ENCODE measurements at regions not wholly inside any gene's neighbourhood (a gene's known extent, or its start where the extent isn't known, plus 50 kb on each side); places are given as distances from the start of the nearest gene placed in this dataset.
"Not testable (repeated sequence)": the region's sequence is repeated elsewhere in the genome, so short reads cannot be mapped to it uniquely, and the experiment has no call there.

DNA sequence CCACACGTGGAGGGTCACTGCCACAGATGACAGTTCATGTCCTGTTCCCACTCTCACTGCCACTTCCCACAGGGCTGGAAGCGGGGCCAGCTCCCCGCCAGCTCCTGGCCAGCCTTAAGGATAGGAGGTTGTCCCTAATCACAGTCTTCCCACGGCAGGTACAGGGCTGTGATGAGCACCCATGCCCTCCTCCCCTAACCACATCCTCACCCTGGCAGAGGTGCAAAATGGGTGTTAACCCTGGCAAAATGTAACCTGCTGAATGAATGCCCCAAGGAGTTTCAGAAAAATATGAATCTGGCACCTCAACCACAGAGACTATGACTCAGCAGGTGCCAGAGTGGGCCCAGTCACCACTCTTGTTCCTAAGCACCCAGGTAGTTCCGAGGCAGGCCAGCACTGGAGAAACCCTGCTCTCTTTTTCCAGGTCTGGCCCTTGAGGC, 185.1 kb upstream of the TPM1 start:
- no peak for DNase-seq (ENCODE audit: low read depth)

DNA sequence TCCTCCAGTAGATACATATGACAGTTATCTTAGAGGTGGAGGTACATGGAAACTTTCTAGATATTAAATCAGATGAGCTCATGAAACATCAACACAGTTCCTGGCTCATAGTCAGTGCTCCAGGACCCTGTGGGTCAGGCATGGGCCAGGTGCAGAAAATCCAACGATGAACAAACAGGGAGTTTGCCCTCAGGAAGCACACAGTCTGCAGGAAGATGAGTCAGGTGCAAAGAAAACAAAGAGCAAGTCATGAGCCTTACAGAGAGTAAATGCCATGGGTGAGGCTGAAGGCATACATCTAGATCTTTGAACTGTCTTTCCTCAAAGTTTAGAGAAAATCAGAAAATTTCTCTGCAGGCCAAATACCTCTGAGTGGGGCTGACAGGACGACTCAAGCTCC, 184.2 kb upstream of the TPM1 start:
- no peak for DNase-seq (ENCODE audit: low read depth)

DNA sequence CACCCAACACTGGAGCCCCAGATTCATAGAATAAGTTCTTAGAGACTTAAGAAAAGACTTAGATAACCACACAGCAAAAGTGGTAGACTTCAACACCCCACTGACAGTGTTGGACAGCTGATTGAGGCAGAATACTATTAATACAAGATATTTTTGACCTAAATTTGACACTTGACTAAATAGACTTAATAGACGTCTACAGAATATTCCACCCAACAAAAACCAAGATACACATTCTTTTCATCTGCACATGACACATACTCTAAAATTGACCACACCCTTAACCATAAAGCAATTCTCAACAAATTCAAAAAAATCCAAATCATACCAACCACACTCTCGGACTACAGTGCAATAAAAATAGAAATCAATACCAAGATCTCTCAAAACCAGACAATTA, 179.8 kb upstream of the TPM1 start:
- no peak for DNase-seq (ENCODE audit: low read depth)

DNA sequence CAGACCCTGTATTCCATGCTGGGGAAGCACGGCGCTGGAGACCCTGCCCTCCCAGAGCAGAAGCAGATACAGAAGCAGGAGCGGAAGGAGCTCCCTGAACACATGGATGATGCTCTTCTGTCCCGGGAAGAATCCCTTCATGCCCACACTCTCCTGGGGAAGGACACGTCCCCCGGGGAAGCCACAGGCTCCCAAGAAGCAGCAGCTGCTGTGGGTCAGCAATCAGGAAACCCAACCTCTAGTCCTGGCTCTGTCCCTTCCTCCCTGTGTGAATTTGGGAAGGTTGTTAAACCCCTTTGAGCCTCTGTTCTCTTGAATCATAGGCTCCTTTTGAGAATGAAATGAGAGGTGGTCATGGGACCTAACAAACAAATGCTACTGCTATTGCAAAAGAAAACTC, 176.2 kb upstream of the TPM1 start:
- DNase-seq (ENCODE audit: low read depth), result no peak

DNA sequence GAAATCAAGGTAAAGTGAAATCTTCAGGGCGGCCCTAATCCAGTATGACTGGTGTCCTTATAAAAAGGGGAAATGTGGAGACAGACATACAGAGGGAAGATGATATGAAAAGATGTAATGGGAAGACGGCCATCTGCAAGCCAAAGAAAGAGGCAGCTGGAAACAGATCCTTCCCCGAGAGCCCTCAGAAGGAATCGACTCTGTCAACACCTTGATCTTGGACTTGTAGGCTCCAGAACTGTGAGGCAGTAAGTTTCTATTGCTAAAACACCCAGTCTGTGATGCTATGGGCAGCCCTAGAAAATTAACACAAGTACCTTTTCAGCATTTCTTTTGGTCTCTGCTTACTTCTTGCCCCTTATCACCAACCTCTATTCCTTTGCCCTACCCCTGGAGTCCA, 174.7 kb upstream of the TPM1 start:
- no peak for DNase-seq (ENCODE audit: low read depth)

DNA sequence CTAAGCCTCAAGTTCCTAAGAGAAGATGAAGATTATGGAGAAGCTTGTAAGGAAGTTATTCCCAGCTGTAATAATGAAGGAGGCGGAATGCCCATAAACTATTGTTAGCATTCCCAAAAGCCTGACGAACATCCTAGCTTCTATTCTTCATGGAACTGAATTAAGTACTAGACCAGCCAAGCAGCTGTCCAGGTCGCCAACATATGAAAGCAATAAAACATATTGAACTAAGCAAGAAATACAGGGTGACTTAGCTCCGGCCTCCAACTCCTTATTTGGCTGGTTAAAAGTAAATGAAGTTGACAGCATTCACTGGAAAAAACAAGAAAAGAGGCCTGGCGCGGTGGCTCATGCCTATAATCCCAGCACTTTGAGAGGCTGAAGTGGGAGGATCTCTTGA, 174.0 kb upstream of the TPM1 start:
- DNase-seq (ENCODE audit: low read depth), result peak; percentile 70

DNA sequence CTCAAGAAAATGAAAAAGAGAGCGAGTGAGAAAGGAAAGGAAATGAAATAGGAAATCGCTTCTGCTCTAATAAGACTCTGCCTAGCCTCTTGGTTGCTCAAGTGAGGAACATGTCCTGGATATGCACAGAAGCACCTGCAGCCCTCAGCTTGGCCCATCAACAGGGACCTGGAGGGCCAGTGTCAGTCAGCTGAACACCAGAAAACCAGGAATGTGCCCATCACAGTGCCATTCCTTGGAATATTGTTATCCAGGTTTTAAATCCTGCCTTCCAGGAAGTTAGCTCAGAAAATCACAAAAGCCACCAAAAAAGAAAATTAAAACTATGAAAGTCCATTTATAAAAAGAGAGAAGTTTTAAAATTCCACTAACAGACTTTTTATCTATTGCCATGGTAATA, 173.4 kb upstream of the TPM1 start:
- no peak for DNase-seq (ENCODE audit: low read depth)

DNA sequence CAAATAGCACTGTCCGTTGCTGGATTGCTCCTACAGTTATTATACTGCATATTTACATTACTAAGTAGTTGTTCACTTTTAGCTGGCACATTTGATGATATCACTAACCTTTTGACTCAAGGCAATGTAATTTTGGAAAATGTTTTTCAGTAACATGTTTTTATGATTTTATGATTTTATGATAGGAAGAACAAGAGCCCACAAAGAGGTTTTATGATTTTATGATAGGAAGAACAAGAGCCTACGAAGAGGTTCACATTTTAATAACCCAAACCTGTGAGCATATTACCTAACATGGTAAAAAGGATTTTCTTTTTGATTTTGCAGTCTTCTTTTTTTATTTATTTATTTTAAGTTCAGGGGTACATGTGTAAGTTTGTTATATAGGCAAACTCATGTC, 172.3 kb upstream of the TPM1 start:
- DNase-seq (ENCODE audit: low read depth), result no peak

DNA sequence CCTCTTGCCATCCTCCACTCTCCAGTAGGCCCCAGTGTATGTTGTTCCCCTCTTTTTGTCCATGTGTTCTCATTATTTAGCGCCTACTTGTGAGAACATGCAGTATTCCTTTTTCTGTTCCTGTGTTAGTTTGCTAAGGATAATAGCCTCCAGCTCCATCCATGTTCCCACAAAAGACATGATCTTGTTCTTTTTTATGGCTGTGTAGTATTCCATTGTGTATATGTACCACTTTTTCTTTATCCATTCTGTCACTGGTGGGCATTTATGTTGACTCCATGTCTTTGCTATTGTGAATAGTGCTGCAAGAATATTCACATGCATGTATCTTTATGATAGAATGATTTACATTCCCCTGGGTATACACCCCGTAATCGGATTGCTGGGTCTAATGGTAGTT, 171.8 kb upstream of the TPM1 start:
- not testable (repeated sequence) for DNase-seq (ENCODE audit: low read depth)

DNA sequence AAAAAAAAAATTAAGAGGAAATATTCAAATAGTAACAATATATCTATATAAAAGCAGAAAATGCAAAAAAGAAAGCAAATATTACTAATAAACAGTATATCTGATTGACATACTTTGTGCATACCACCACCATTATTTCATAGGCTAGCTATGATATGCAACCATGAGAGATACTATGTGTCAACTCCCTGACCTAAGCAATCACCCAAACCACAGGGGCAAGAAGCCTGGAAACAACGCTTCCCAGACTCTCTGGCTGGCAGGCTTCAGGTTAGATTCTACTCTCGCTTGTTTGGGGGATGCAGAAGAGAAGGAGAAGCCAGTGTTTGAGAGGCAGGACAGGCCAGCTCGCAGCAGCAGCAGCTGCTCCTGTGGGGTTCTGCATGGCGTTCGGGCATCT, 169.3 kb upstream of the TPM1 start:
- DNase-seq (ENCODE audit: low read depth), result no peak

DNA sequence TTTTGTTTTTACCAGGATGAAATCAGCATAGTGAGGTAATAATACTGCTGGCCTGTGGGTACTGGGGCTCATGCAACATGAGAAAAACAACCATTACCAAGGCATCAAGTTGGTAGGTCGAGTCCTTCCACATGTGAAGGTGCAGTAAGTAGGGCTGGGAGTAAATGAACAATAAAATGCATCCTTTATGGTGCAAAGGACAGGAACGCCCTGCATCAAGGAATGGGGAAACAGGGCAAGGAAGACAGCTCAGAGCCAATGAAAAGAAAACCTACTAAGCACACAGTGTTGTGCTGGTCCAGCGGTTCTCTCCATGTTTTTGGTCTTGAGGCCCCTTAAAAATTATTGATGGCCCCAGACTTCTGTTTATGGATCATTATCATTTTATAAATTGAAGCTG, 168.5 kb upstream of the TPM1 start:
- DNase-seq (ENCODE audit: low read depth), result no peak

DNA sequence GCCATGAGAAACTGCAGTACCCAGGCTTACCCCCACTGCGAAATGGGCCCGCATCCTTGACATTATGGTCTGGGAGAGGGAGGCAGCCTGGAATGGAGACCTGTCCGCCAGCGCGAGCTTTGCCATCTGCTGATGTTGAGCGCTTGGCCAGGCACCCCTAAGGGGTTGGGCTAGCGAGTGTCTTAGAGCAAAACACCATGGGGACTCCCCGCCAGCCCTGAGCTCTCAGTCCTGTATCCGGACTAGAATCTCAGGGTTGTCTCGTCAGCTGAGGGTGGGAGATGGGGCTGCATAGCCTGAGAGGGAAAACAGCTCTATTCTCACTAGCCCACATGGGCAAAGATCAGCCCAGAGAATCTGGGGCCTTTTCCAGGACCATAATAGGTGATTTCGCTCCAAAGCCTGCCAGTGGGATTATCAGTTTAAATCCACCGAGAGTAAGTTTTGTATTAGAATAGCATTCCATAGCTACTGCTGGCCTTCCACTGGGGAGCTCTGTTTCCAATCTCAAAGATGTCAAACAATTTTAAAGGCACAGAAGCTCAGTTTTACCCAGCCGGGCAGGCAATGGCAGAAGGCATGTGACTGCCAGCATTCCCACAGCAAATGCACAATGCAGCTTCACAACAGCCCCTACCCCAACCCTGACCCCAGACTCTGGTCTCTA, 167.5 kb upstream of the TPM1 start:
- no peak for DNase-seq (ENCODE audit: low read depth)

DNA sequence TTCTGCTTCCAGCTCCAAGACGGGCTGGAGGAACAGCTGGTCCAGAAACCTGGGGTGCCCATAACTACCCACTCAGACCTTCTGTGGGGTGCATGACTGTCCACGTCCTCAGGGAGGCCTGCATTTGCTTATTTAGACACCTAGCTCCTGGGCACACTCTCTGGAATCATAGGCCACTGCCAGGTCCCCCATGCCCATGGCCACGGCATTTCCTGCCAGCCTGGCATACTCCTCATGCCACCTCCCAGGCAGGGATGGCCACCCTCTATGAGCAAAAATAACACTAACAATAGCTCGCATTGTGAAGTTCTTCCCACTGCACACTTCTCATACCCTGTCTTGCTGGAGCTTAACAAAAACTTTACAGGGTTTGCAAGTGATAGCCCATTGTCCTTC, 166.9 kb upstream of the TPM1 start:
- no peak for DNase-seq (ENCODE audit: low read depth)

DNA sequence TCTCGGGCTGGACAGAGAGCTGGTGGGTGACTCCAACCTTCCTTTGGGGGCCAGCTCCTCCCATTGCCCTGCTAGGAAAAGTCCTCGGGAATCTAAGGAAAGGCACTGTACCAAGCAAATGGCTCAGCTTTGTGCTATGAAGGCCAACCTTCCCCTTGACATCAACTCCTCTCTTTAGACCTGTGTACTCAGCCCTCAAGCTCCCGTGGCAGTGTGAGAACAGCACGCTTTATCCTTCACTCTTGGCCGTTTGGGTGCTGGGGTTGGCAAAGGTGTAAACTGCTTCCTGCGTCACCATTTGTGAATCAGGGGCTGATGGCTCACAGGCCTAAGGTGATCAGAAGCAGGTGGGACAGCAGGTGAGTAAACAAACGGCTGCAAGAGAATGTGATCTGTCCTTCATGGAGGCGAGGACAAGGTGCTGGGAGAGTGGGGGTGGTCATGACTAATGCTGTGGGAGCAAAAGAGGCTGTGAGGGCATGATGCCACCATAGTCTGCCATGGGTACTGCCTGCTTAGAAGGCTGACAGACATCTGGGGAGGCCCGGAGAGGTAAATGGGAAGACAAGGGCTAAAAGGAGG, 165.2 kb upstream of the TPM1 start:
- DNase-seq (ENCODE audit: low read depth), result no peak

DNA sequence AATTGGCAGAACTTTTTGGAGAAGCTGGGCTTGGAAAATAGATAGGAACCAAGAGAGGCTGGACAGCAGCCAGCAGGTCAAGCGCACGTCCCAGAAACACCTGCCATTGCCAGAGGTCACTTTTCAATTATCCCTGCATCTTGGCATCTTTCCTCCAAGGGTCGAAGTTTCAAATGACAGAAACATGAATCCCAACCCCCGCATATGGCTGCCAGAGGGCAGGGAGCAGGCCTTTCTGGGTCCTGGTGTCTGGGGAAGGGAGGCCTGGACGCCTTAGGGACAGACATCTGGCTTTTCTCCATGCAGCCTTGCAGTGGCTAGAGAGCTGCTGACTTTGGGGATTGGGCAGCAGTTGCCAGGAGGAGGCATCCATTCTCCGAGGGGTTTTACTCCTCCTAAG, 164.5 kb upstream of the TPM1 start:
- no peak for DNase-seq (ENCODE audit: low read depth)

DNA sequence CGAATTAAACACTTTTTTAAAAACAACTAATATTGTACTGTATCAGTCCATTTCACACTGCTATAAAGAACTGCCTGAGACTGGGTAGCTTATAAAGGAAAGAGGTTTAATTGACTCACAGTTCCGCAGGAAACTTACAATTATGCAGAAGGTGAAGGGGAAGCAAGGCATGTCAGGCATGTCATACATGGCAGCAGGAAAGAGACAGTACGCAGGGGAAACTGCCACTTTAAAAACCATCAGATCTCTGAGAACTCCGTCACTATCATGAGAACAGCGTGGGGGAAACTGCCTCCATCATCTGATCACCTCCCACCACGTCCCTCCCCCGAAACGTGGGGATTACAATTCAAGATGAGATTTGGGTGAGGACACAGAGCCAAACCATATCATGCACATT, 162.8 kb upstream of the TPM1 start:
- no peak for DNase-seq (ENCODE audit: low read depth)

DNA sequence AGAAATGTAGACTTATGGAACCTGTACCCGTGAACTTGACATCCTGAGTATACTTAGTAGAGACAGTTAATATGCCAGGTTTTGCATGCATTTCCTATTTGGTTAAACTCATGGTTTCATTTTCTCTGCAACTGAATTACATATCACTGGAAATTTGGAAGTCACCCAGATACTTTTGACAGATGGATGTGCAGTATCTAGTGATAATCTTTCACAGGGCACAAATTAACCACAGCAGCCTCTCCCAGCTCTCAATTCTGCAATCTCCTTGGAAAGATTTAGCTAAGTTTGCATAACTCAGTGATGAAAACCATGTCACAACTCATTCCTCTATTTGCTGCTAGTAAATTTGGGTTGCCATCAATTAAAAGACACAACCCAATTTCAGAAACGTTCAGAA, 162.3 kb upstream of the TPM1 start:
- DNase-seq (ENCODE audit: low read depth), result no peak

DNA sequence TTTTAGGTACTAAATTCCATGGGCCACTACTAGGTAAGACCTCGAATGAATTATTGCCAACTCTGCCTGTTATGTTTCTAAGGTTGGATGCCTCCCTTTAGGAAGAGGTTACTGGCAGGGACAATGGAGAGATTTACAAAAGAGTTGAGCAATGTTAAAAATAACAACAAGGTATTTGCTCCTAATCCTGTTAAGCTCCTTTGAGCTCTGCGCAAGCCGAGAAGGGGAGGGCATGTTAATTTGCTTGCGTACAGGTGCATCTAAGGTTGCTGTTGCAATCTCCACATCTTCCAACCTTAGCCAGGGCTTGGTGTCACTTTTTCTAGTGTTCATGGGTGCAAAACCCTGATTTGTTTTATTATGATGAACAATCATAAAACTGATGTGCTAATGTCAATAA, 161.5 kb upstream of the TPM1 start:
- DNase-seq (ENCODE audit: low read depth), result no peak

DNA sequence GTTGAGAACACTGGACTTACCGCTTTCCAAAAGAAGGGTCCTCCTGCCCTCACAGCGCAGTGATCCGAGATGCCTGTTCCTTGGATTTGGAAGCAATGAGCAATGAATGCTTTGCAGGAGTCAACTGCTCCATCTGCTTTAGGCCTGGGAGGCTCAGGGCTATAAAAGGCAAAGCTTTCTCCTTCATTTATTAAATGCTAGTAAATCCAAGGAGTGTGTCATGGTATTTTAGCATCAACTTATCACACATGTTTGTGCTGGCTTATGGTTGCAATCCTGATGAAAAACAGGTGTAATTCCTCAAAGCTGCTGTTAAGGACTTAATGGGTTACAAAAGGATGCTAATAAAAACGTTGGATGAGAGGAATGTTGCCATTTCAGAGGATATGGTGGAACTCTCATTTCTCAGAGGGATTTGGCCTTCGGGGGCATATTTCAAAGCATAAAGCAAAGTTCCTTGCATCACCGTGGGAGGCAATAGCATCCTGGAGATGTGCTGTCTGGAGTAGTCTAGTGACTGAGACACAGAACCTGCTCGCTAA, 158.5 kb upstream of the TPM1 start:
- DNase-seq (ENCODE audit: low read depth), result peak; percentile 90

DNA sequence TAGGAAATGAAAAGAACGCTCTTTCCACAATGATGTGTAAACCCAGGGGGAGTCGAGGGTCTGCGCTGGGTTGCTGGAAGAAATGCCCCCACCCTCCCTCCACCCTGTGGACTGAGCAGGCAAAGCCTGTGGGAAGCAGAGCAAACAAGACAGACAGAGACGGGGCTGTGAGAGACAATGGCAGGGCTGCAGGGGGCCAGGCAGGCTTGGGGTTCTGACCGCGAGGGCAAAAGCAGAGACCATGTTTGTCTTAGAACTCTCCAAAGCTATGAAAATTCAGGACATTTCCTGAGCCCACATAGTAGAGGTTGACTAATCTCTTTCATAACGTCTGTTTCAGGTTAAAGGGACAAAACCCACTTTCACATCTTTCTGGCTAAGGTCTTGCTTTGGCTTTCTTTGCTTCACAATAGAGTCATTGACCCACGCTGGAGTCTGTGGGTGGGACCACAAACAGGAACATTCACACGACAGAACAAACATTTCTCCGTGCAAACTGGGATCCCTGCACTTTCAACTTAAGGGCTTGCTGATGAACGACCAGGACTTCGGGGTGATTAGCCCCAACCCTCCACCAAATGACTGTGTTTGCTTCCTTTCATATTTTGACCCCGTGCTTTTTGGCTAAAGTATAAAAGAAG, 156.0 kb upstream of the TPM1 start:
- DNase-seq (ENCODE audit: low read depth), result no peak

DNA sequence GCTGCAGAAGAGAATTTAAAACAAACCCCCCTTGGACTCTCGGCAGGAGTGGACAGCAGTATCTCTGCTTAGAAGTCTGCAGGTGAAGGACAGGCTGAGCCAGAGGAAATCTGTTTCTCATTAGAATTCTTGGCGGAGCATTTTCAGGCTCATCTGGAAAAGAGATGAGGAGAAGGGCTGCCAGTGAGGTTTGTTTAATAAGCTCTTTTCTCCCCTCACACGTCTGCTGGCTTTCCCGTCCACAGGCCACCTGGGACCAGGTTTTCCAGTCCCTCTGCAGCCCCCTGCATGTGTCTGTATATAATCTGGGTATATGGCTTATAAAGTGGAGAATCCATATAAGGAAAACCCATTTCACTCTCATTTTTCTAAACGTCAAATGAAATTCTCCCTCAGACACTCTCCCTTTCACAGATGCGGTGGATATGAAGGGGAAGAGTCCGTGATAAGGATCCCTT, 155.4 kb upstream of the TPM1 start:
- DNase-seq (ENCODE audit: low read depth), result no peak

DNA sequence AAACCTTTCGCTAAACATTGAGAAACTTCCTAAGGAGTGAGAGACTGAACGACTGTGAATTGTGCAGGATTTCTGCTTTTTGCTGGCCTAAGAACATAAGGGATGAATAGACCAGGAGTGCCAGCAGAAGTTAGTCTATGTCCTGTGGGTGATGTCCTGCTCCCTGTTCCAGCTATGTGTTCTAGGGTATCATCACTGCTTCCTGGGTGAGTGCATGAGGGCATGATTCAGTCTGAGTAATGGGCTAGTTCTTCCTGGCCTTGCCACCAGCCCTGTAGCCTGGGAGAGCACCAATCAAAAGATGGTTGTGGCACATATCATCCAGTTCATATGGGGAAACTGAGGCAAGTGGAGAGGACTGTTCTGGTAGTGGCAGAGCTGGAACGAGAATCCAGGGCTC, 153.9 kb upstream of the TPM1 start:
- no peak for DNase-seq (ENCODE audit: low read depth)

DNA sequence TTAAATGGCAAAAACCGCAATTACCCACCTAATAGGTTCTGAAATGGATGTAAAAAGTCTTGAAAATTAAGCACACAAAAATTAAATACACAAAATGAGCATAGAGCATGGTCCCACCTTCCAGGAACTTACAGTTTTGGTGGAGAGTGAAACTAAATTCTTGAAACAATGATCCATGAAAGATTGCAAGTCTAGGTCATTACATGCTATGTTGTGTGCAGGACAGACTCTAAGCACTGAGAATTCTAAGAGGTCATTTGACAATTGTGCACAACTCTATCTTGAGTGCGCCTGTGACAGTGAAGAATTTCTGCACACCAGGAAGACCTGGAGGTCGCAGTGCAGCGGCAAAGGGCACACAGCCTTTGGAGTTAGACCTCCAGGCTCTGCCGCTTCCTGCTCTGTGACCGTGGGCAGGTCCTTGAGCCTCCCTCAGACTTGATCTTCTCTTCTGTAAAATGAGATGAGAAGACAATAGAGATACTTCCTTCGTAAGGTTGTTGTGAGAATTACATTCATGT, 153.3 kb upstream of the TPM1 start:
- no peak for DNase-seq (ENCODE audit: low read depth)
